ENCODE measurements at regions not wholly inside any gene's neighbourhood (a gene's known extent, or its start where the extent isn't known, plus 50 kb on each side); places are given as distances from the start of the nearest gene placed in this dataset.

DNA sequence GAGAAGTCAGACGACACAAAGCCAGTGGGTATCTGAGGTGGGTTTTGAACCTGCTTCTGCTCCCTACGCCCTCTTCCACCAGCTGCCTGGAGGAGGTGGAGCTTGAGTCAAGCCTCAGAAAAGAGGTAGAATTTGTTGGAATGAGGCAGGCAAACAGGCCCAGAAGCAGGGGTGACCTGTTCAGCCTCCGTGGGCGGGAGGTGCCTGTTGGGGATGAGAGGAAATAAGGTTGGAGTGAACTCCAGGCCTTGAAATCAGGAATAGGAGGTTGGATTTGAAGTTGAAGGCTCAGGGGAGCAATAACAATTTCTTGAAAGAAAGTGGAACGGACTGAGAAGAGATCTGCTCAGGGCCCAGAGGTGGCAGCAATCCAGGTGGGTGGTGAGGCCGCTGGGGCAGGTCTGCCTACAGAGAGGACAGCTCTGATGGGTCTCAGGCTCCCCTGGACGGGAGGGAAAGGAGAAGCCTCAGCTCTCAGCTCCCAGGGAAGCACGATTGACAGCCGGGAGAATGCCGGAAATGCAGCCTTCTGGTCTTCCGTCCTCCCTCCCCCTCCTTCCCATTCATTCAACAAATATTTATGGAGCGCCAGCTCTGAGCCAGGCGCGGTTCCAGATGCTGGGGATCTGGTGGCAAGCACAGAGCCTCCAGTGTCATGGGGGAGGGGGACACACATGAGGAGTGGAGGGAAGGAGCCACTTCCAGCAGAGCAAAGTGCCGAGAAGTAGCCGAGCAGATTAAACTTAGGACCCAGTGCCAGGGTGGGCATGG, 61.9 kb upstream of the CIBAR2 start:
- DNase-seq (ENCODE audit: low spot score): peak; percentile 83

DNA sequence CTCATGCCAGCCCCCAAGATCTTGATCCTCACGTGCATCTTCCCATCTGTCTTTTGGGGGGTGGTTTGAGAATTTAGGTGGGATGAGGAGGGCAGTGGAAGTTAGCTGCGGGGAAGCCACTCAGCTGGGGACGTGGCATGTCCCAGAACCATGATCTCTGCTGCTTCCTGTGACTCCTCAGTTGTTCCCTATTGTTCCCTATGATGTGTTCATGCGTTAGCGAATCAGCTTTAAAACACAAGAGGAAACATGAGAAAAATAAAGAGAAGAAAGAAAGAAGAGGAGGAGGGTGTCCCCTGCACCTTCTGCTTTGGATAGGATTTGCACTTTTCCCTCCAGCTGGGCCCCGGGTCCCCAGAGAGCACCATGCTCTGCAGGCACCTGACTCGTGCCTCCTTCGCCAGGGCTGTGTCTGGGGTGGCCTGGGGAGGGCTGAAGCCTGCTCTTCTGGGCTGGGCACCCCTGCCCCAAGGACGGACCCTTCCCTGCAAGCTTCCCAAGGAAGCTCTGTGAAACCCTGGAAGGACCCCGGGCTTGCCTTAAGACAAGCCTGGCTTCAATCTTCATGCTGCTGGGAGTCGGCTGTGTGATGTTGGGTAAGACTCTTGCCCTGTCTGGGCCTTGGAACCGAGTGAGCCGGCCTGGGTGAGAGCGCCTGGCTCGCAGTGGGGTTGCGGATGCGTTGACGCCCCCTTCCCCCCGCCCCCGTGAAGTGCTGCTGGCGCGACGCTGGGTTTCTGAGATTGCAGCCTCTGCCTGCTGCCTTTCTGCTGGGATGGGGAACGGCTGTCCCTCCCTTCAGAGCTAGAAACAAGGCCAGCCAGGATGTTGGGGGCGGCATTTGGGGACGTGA, 62.8 kb upstream of the CIBAR2 start:
- DNase-seq (ENCODE audit: low spot score): no peak

DNA sequence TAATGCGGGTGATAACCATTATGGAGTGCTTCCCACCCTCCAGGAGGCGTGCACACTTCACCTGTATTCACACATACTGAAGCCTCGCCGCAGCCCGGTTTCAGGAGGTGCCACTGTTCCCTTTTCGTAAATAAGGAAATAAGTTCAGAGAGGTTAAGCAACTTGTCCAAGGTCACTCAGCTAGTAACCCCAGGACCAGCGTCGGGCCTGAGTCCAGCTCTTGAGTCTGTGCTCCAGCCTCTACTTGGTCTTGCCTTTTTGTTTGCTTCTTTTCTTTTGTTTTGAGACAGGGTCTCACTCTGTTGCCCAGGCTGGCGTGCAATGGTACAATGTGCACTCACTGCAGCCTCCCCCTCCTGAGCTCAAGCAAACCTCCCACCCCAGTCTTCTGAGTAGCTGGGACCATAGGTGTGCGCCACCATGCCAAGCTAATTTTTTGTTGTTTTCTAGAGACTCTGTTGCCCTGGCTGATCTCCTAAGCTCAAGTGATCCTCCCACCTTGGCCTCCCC, 63.5 kb upstream of the CIBAR2 start:
- DNase-seq (ENCODE audit: low spot score): no peak

DNA sequence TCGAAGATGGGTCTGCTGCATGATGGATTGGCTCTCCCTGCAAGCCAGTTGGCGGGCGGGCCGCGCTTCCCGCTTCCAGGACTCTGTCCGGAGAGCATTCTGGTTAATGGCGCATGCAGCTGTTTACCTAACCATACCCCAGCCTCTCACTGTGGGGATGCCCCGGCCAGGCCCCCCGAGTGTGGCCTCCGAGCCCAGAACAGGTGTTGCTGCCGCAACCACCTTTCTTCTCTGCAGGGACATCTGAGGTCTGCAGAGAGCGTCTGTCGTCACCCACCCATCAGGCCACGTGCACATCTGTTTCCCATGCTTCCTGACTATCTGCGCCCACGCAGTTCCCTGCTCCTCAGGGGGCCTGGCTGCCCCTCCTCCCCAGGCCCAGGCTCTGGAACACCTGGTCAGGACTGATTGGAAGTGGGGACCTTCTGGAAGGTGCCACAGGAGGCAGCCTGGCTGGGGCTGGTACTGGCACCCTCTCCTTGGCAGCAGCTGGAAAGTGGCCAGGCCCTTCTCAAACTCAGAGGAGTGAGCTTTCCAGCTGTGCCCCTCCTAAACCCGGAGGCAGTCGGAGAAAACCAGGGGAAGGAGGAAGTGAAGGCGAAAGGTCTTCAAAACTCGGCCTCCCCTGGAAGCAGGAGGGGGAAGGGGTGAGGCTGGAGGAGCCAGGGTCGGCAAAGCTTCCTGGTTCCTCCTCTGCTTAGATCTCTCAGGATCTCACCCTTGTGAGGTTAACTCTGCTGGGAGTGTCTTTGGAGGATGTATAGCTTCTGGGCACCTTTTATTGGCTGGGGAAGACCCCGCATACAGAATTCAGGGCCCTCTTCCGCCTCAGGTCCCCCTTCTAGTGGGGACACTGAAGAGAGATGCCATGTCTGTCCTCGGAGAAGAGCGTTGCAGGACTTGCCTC, 64.5 kb upstream of the CIBAR2 start:
- no peak for DNase-seq (ENCODE audit: low spot score)

DNA sequence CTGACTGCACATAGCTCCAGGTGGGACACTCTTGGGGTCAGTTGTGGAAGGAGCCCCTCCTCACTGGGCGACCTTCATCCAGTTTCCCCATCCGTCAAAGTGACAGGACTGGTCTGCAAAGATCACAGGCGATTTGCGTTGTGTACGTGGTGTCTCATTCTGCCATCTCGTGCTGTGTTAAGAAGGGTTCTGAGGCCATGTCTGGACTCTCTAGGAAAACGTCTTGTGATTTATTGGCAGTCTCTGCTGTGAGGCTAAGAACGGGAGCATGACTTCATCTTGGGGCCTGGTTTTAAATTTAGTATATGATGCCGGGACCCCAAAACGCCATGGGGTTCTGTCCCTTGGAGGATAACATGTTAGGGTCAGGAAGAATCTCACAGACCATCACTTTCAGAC, 65.2 kb upstream of the CIBAR2 start:
- DNase-seq (ENCODE audit: low spot score): no peak

DNA sequence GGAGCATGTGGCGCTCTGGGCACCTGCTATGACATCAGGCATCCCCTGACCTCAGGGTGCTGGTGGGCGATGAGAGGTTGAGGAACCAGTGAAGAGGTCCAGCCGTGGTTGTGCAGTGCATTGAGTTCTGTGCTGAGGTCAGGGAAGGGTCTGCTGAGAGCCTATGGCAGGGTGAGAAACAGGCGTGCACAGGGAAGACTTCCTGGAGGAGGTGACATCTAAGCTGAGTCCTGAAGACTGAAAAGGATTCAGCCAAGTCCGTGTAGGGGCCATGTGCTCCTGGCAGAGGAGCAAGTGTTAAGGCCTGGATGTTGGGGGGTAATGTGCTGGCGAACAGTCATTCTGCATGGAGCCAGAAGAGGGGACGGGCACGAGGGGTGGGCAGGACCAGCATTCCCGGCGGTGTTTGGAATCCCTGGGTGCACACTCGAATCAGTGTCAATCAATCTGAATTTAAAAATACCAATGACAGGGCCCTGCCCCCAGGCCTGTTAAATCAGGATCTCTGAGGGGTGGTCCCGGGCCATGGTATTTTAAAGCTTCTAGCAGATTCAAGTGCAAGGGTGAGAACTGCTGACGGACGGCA, 65.8 kb upstream of the CIBAR2 start:
- no peak for DNase-seq (ENCODE audit: low spot score)

DNA sequence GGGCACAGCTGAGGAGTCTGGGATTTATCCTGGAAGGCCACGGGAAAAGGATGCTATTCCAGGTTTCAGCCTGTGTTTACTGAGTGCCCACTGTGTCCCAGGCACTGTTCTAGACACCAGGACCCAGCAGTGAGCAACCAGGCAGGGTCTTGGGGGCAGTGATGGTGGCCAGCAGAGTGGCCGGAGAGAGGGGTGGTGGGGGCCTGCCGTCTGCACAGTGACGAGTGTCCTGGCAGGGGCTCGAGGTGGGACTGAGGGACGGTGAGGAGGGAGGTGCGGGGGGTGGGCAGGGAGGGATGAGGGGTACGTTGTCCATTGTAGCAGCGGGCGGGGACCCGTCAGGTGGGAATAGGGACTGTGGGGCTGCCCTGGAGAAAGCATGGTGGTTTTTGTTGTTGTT, 66.3 kb upstream of the CIBAR2 start:
- DNase-seq (ENCODE audit: low spot score): no peak

DNA sequence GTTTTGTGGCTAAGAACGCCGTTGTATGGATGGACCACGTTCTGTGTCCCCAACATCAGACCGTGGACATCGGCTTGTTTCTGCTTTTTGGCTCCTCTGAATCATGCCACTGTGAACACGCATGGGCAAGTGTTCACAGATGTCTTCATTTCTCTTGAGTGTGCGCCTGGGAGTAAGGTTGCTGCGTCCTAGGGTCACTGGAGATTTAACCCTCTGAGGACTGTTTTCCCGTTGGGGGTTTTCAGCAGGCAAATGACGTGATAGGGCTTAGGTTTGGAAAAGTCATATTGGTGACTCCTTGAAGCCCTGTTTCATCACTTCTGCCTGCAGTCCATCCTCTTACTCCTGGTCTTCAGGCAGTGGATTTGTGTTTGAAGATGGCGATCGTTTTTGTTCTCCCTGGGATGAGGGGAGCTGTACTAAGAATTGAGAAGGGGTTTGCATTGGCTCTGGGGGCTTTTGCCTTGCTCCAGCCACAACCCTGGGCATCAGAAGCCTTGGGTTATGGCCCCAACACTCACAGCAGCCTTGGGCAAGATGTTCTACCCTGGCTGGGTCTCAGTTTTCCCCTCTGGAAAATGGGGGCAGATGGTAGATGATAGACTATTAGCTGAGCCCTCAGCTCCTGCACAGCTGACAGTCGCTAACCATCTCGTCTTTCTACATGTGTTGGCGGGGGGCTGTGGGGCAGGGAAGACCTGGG, 67.2 kb upstream of the CIBAR2 start:
- no peak for DNase-seq (ENCODE audit: low spot score)

DNA sequence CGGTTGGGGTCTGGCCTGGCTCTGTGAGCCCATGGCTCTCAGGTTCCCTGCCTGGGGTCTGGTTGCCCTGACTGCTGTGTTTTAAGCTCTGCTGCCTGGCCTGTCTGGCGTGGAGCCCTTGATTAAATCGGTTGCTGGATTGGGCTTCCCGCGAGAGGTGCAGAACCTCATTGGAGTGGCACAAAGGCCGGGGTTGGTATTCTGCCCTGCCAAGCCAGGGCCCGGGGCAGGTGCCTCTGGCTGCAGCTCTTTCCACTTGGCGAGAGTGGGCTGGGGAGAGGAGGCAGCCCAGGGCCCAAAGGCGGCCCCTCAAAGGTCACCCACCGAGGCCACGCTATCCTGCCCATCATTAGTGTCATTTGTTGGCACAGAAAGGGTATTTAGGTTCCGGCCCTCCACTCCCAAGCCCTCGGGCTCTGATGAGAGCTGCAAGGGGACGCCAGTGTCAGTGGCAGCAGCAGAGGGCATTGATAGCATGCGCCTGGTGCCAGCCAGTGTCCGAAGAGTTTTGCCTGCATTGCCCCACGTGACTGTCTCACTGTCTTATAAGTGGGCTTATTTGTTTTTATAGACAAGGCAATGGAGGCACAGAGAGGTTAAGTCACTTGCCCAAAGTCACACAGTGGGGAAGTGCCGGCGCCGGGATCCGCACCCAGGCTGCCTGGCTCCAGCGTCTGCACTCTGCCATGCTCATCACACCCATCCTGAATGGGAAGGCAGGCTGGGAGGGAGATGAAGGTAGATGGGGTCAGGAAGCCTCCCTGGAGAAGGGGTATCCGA, 68.0 kb upstream of the CIBAR2 start:
- DNase-seq (ENCODE audit: low spot score): no peak

DNA sequence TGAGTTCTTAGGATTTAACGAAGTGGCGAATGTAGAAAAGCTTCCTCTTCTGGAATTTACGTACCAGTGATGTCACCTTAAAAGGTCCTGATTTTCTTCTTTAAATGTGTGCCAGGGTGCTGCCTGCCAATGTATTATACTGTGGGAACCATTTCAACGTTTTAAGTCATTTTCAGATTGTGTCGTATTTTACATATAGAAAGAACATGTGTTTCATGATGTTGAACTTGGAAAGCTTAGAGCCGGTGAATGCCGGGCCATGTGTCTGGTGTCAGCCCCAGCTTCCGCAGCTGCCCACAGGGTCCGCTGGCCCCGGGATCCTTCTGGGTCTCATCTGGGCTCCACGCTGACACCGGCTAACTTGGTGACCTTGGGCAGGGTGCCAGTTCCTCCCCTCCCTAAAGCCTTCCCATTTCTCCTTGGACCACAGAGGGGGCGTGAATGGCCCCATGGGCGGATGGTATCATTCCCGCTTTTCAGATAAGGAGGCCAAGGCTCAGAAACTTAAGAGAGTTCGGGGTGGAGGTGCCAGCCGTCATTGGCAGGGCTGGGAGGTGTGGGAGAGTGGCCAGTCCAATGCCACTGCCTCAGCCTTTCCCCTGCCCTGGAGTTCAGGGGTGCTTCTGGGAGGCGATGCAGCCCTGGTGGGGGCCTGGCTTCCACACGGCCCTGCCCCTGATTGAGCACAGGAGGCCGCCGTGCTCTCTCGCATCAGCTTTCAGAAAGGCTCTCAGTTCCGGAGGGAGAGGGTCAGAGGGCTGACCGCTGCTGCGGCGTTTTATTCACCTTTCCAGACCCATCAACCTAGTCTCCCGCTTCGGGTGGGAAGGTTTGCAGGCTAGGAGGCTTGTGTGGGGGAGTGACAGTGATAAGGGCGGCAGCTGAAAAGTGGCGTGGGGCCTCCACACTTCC, 68.8 kb upstream of the CIBAR2 start:
- DNase-seq (ENCODE audit: low spot score): no peak

DNA sequence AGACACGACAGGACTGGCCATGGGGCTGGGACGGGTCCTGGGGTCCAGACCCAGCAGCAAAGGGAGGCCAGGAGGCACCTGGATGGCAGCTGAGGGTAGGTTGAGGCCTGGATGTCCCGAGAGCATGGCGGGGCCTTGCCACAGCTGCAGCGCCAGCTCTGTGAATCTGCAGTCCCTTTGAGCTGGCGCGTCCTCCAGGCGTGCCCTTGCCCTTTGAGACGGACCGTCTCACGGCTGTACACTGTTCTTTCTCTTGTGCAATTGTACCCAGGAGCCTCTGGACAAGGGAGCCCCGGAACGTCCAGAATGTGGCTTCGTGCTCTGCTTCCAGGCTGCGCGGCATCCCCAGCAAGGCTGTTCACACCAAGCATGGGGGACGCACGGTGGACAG, 69.5 kb upstream of the CIBAR2 start:
- DNase-seq (ENCODE audit: low spot score): no peak

DNA sequence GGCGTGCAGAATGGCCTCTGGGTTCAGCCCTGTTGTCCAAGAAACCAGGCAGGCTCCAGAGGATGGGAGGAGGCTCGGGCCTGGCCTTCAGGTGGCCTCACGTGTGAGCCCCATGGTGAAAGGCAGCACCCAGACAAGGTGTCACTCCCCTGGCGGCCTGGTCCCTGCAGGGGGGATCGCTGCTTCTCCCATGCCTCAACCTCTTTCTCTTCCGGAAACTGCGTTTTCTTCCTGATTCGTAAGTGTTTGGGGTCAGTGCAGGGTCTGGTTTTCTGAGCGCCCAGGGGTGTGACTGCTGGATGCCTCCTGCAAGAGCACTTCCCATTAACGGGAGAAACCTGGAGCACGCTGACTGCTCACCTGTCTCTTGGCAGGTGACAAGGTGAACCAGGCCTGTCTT, 70.0 kb upstream of the CIBAR2 start:
- no peak for DNase-seq (ENCODE audit: low spot score)

DNA sequence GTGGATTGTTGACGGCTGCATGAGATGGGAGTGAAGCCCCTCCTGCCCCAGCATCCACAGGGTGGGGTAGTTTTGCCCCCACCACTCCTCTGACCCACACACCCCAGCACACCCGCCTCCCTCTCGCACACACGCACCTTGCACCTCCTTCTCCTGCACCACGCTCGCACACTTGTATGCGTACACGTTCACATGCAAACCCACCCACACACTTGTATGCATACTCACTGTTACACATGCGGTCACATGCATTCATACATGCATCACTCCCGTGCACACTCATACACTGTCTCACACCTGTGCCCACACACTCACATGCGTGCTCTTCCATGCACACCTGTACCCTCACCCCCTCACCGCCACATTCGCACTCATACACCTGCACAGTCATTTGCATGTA, 70.5 kb upstream of the CIBAR2 start:
- no peak for DNase-seq (ENCODE audit: low spot score)

DNA sequence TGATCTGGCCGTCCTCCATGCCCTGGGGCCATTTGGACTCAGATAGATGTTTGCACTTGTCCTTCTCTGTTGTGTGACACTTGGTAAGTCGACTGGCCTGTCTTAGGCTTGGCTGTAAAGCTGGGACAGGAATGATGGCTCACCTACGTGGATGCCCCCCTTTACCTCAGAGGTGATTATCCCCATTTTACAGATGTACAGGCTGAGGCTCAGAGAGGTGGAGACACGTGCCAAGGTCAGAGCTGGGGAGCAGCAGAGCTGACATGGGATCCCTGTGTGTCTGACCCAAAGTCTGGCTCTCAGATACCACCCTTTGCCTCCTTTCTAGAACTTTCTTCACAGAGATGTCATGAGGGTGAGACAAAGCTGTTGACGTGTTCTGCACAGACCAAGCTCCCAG, 71.3 kb upstream of the CIBAR2 start:
- no peak for DNase-seq (ENCODE audit: low spot score)

DNA sequence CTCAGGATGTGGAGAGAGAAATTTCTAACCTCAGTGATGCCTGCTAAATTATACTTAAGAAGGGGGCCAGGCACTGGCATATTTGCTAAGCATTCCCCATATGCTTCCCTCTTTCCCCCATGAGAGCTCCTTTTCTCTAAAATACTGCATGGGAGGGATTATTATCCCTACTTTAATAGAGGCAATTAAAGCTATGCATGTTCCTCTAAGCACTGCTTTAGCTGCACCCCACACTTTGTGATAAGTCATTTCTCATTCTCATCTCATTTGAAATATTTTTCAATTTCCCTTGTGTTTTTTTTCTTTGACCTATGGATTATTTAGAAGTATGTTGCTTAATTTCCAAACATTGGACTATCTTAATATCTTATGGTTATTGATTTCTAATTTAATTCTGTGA, 72.1 kb upstream of the CIBAR2 start:
- no peak for DNase-seq (ENCODE audit: low spot score)

DNA sequence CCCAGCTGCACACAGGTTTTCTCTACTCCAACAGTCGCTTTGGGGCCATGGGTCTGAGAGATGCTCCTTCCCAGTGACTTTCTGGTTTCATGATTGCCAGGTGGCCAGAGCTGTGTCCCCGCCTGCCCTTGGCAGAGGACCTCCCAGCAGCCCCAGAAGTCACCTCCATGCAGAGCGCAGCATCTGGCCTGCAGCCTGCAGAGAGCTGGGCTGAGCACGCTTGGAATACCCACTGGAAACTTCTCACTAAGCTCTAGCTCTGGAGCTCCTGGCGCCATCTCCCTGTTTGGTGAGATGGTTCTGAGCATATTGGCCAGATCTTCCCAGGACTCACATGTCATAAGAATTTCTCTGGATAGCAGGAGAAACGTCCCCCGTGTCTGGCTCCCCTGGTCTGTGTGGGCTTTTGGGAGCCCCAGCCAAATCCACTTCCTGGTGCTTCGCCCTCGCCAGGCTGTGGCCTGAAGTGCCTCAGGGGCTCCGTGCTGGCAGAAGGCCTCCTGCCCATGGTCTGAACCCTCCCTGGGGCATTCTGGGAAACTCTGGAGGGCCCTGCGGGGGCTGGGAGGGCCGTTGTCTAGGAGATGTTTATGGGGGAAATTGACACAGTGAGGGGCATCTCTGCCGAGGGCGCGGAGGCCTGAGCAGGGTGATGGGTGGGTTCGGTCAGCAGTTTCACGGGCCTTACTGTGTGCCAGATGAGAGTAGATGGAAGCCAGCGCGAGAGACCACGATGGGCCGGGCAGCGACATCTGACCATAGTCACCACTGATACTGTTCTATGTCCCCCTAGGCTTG, 73.2 kb upstream of the CIBAR2 start:
- DNase-seq (ENCODE audit: low spot score): no peak

DNA sequence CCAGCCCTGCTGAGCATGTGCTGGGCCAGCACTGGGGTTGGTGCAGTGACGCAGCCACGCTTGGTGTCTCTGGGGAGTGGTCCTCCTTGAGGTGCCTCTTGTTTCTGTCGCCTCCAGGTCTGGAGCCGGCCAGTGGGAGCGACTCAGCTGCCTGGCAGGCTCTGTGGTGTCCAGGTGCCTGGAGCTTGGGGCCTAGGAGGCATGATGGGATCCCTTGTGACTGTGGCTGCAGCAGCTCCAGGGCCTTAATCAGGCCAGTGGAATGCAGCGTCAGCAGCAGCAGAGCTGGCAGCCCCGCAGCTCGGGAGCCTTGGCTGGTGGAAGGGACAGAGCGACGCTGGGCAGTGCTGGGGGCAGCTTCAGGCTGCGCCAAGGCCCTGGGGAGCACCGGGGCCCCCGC, 74.7 kb upstream of the CIBAR2 start:
- DNase-seq (ENCODE audit: low spot score): no peak

DNA sequence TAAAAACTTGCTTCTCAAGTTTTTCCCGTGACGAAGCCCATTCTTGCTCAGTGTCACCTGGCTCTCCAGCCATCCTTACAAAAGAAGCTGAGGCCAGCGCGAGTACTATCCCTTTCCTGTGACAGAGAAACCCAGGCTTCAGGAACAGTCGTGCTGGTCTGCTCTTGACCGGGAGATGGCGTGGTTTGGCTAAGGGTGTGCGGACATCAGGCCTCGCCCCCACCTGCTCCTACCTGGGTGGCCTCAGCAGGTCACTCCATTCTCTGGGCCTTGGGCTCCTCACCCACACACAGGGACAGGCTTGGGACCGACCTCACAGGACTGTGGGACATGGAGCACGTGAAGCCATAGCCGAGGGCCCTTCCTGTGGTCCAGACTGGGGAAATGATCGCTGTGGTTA, 75.2 kb upstream of the CIBAR2 start:
- no peak for DNase-seq (ENCODE audit: low spot score)

Measured in H4 (cell line).